Esophagus (tissue), 2 donors: ENCODE measurements at regions not wholly inside any gene's neighbourhood (a gene's known extent, or its start where the extent isn't known, plus 50 kb on each side); places are given as distances from the start of the nearest gene placed in this dataset.

ENCODE experiments used
- H3K27ac ChIP-seq, 2 donors: one replicate each; pipeline ENCODE4 v1.5.1; 2013; ENCODE audit warnings: low read depth in 2 of 2, mild to moderate bottlenecking in 2 of 2, inconsistent platforms in 1 of 2, low read length in 1 of 2, moderate library complexity in 1 of 2
- H3K27me3 ChIP-seq, 2 donors: one replicate each; pipeline ENCODE4 v1.6.1; 2013; ENCODE audit warnings: low read length in 2 of 2, control low read depth in 1 of 2, mild to moderate bottlenecking in 1 of 2; ENCODE audit not compliant: insufficient read depth in 2 of 2, control insufficient read depth in 1 of 2
- H3K36me3 ChIP-seq, 2 donors: one replicate each; pipeline ENCODE4 v1.6.1; 2013; ENCODE audit warnings: low read length in 1 of 2; ENCODE audit not compliant: control insufficient read depth in 2 of 2, insufficient read depth in 2 of 2
- H3K4me1 ChIP-seq, 2 donors: one replicate each; pipeline ENCODE4 v1.6.1; 2013; ENCODE audit warnings: low read length in 1 of 2; ENCODE audit not compliant: control insufficient read depth in 2 of 2, insufficient read depth in 2 of 2
- H3K4me3 ChIP-seq, 2 donors: one replicate each; pipeline ENCODE4 v1.5.1; 2013; ENCODE audit warnings: low read length in 2 of 2, mild to moderate bottlenecking in 2 of 2, low read depth in 1 of 2, moderate library complexity in 1 of 2
- H3K9me3 ChIP-seq, 2 donors: one replicate each; pipeline ENCODE4 v1.6.1; 2013; ENCODE audit warnings: mild to moderate bottlenecking in 2 of 2, low read depth in 1 of 2, low read length in 1 of 2, moderate library complexity in 1 of 2; ENCODE audit not compliant: control insufficient read depth in 2 of 2, insufficient read depth in 1 of 2
- WGBS, 2 donors: extraction: QIAGEN DNeasy Blood & Tissue Kit; methylation state at CpG; one replicate each; pipeline ENCODE4 v1.1.7; 2013; 5-methylcytosine and 5-hydroxymethylcytosine counted together
- donor health status: healthy with polysubstance abuse.
- donor health status: Bipolar disorder and iron deficiency.

DNA sequence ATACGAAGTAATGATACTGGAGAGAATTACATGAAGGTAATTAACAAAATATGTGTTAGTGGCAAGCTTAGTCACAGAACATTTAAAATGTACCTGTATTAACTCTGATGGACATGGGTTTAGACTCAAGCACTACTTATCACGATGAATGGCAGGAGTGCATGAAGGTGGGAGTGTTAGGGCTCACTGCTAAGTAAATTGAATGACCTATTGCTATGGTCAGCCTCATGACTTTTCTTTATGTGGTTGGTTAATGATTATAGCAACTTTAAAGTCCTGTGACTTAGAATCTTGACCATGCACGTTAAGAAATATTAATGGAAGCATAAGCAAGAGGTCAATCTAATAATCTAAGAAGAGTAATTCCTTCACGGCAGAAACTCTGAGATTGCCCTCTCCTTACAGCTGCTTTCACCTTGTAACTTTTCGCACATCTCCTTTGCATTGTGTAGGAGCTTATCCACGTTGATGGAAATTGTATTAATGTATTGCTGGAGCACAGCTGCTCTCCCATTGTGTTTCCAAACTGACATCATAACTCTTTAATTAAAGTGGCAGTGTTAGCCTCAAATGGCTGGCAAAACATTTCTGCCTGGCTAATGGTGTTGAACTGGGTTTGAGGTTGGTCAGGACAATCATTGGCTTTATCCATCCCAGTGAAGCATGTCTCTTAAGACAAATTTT, 114.5 kb downstream of the RXFP2 start:
- no peaks in the 10 kb centered on the region for H3K27me3 ChIP-seq
- no peak overlapping the region for H3K27ac ChIP-seq
- H3K4me1 ChIP-seq = no peaks in the 10 kb centered on the region
- 73 to 77% methylated on average over 6 of the region's 6 CpGs for WGBS, 2 donors
- H3K9me3 ChIP-seq = no peaks in the 10 kb centered on the region
- no peaks in the 10 kb centered on the region for H3K36me3 ChIP-seq
- H3K4me3 ChIP-seq = no peak overlapping the region

DNA sequence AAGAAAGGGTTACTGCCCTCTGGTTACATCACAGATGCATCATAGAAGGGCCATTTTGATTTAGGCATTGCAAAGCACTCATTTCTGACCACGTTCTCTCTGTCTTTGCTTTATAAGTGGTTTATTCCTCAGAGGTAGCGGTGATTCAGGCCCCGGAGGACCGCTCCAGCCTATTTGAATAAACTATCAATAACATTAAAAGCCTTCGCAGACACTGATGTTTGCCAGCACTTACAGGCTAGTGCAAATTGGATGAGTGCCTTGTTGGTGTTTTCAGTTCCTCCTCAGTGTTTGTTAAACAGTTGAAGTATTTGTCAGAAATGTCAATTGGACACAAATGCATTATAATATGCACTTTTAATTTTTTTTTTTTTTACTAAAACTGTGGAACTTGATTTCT, 120.2 kb downstream of the RXFP2 start:
- Histone ChIP-seq H3K4me1 (no peaks in the 10 kb centered on the region), H3K9me3 (no peaks in the 10 kb centered on the region), H3K27me3 (no peaks in the 10 kb centered on the region), H3K27ac (no peak overlapping the region), H3K4me3 (no peak overlapping the region), H3K36me3 (no peaks in the 10 kb centered on the region)
- 48 to 51% methylated on average over 5 of the region's 5 CpGs for WGBS, 2 donors

DNA sequence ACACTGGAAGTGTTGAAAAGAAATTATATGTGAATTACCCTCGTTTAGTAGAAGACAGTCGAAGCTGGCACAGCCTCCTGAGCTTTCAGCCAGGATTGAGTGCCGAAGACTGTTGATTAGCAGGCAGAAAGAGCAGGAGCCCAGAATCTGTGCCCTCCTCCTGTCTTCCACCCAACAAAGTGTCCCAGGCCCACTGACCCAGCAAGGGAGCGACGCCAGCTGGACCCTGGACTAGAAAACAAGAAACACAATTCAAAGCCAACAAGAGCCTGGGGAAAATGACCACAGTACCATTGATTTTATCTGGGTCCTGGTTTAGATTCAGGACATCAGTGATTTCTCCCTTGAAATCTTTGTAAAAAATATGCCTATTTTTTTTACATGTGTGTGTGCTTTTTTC, 120.7 kb downstream of the RXFP2 start:
- Histone ChIP-seq H3K27ac (no peak overlapping the region), H3K36me3 (no peaks in the 10 kb centered on the region), H3K27me3 (no peaks in the 10 kb centered on the region), H3K9me3 (no peaks in the 10 kb centered on the region), H3K4me1 (no peaks in the 10 kb centered on the region), H3K4me3 (no peak overlapping the region)
- WGBS, 2 donors = 65 to 72% methylated on average over 5 of the region's 5 CpGs

GRCh38 chr13:31862828-31863227, 123.5 kb downstream of the RXFP2 start:
- Histone ChIP-seq H3K4me3 (no peak overlapping the region), H3K4me1 (no peaks in the 10 kb centered on the region), H3K27ac (no peak overlapping the region), H3K9me3 (no peaks in the 10 kb centered on the region), H3K36me3 (no peaks in the 10 kb centered on the region), H3K27me3 (no peaks in the 10 kb centered on the region)
- 46 to 56% methylated on average over 3 of the region's 3 CpGs for WGBS, 2 donors

DNA sequence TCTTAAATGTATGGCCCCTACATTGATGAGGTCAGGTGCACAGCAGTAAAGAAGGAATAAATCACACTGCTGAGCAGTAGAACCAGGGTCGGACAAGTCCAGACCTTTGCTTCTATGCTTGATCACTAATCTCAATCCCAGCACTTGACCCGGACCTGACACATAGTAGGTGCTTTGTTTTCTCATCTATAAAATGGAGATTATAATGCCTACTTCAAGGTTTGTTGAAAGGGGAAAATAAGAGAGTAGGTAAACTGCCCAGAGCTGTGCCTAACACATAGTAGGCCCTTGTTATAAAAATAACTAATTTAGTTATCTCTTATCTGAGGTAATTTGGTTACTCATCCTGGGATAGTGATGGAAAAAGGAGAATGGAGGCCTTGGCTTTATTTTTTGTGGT, 125.0 kb downstream of the RXFP2 start:
- Histone ChIP-seq H3K4me1 (no peaks in the 10 kb centered on the region), H3K36me3 (no peaks in the 10 kb centered on the region), H3K9me3 (no peaks in the 10 kb centered on the region), H3K27me3 (no peaks in the 10 kb centered on the region), H3K27ac (no peak overlapping the region), H3K4me3 (no peak overlapping the region)
- 84 to 88% methylated on average over 2 of the region's 2 CpGs for WGBS, 2 donors

- H3K4me3 ChIP-seq = no peak overlapping the region
- no peaks in the 10 kb centered on the region for H3K27me3 ChIP-seq
- H3K27ac ChIP-seq = no peak overlapping the region
- no peaks in the 10 kb centered on the region for H3K36me3 ChIP-seq
- no peaks in the 10 kb centered on the region for H3K9me3 ChIP-seq
- H3K4me1 ChIP-seq = no peaks in the 10 kb centered on the region
Observed at GRCh38 chr13:31866099-31866498, 126.8 kb downstream of the RXFP2 start.

DNA sequence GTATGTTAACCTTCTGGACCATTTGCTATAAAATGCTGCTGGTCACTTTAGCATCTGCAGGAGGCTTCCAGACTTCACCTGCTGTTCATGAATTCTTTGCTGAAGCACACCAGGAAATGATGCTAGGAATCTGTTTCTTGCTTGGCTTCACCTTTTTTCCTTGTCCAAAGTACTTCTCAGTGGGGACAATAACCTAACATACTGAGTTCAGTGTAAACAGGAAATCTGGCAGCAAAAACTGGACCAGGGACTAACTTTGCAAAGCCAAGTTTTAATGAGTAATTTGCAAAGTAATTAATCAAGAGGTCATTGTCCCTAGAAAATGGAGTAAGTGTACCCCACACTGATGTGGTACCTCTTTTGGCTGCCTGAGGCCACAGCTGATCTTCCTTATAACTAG, 128.4 kb downstream of the RXFP2 start:
- H3K4me1 ChIP-seq = no peaks in the 10 kb centered on the region
- H3K27me3 ChIP-seq = no peaks in the 10 kb centered on the region
- no peaks in the 10 kb centered on the region for H3K9me3 ChIP-seq
- H3K36me3 ChIP-seq = no peaks in the 10 kb centered on the region
- H3K4me3 ChIP-seq = no peak overlapping the region
- no peak overlapping the region for H3K27ac ChIP-seq

DNA sequence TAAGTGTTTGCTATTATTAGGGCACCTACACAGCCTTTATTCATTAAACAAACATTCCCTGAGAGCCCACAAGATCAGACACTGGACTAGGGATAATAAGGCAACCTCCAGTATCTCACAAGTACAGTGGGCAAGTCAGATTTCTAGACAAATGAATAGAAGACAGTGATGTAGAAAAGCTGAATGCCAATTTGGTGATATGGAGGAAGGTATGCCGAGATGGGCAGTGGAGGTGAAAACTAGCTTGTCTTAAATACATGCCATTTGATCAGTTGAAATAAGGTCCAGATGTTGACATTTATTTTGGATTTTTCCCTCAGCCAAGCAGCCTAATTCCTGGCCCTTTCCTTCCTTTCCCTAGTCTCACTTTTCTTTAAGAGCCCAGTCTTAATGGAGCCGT, 130.3 kb downstream of the RXFP2 start:
- WGBS, 2 donors = 95 to 99% methylated on average over 2 of the region's 2 CpGs
- Histone ChIP-seq H3K36me3 (no peaks in the 10 kb centered on the region), H3K4me1 (no peaks in the 10 kb centered on the region), H3K27ac (no peak overlapping the region), H3K27me3 (no peaks in the 10 kb centered on the region), H3K4me3 (no peak overlapping the region), H3K9me3 (no peaks in the 10 kb centered on the region)

DNA sequence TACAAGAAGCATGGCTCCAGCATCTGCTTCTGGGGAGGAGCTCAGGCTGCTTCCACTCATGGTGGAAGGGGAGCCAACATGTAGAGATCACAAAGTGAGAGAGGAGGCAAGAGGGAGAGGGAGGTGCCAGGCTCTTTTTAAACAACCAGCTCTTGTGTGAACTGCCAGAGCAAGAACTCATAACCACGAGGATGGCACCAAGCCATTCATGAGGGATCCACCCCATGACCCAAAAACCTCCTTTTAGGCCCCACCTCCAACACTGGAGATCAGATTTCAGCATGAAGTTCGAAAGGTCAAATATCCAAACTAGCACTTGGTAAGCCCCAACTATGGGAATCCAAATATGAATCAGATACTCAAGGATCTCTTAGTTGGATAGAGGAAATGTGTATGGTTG, 131.2 kb downstream of the RXFP2 start:
- WGBS, 2 donors = 61 to 71% methylated on average over 2 of the region's 2 CpGs
- no peak overlapping the region for H3K27ac ChIP-seq
- H3K9me3 ChIP-seq = no peaks in the 10 kb centered on the region
- H3K4me3 ChIP-seq = no peak overlapping the region
- no peaks in the 10 kb centered on the region for H3K4me1 ChIP-seq
- no peaks in the 10 kb centered on the region for H3K36me3 ChIP-seq
- H3K27me3 ChIP-seq = no peaks in the 10 kb centered on the region

- no peaks in the 10 kb centered on the region for H3K36me3 ChIP-seq
- 77 to 80% methylated on average over 2 of the region's 2 CpGs for WGBS, 2 donors
- H3K27ac ChIP-seq = no peak overlapping the region
- H3K27me3 ChIP-seq = no peaks in the 10 kb centered on the region
- H3K9me3 ChIP-seq = no peaks in the 10 kb centered on the region
- no peak overlapping the region for H3K4me3 ChIP-seq
- no peaks in the 10 kb centered on the region for H3K4me1 ChIP-seq
Observed at GRCh38 chr13:31873145-31873544, 133.8 kb downstream of the RXFP2 start.
